GM21526 (cell line): ENCODE measurements at regions not wholly inside any gene's neighbourhood (a gene's known extent, or its start where the extent isn't known, plus 50 kb on each side); places are given as distances from the start of the nearest gene placed in this dataset.

ENCODE experiments used
- ATAC-seq: cut with Tn5 transposase; IDR thresholded peaks from one replicate; pipeline ENCODE4 v1.9.1; 2021; ENCODE audit warnings: moderate library complexity; ENCODE audit not compliant: unreplicated experiment, low FRiP score

DNA sequence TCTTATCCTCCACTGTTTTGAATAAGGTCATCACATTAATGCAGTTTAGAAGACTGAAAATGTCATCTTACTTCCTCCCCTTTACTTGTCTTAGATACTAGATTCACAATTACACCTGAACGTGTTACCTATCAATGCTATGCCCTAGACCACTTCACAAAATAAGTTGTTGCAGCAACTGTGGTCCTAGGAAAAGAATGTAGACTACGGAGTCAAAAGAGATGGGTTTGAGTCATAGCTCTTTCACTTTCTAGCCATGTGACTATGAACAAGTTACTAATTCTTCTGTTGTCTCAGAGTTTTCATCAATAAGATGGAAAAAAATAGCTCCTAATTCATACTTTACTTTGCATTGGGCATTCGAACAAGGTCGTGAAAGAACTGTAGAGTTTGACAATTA is 164.3 kb upstream of the PREP start:
- no peak for ATAC-seq

GRCh38 chr6:105566503-105566902 is 163.6 kb upstream of the PREP start:
- no peak for ATAC-seq

GRCh38 chr6:105564121-105564902 is 161.4 kb upstream of the PREP start:
- no peak for ATAC-seq

DNA sequence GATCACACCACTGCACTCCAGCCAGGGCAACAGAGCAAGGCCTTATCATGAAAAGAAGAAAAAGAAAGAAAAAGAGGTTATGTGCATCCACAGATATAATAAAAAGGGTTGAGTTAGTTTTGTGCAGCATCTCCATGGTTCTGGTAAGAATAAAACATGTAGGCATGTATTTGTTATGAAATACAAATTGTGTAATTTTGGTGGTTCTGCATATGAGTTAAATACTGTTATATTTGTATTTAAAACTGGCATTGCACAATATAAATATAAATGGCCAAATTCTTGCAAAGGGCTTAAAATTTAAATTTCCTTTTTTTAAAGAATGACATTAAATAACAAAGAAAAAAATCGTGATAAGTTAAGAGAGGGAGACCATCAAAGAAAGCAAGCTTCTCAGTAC is 159.1 kb upstream of the PREP start:
- no peak for ATAC-seq

DNA sequence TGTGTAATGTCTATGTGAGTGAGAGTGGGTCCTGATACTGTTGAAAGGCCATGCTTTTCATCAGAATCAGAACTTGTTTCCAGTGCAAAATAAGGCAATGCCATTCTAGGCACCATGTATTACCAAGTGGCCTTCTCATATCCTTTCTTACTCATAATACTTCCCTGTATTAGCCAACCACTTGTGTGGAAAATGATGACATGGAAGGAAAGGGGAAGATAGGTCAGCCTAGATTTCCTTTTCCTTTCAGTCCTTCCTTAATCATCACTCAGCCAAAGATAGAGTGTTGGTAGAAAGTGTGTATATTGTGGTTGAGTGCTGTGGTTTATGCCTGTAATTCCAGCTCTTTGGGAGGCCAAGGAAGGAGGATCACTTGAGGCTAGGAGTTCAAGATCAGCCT is 158.6 kb upstream of the PREP start:
- ATAC-seq: no peak

- ATAC-seq: peak; percentile 88
Measured at GRCh38 chr6:105560611-105561066, 157.8 kb upstream of the PREP start.

DNA sequence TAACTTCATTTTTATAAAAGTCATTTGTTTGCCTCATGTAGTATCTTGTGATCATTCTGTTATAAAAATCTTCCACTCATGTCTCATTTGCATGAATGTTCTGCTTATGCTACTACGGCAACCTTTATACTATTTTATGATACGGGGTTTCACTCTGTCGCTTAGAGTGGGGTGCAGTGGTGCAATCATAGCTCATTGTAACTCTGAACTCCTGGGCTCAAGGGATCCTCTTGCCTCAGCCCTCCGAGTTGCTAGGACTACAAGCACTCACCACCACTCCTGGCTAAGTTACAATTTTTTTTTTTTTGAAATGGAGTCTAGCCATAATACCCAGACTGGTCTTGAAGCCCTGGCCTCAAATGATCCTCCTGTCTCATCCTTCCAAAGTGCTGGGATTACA is 154.4 kb upstream of the PREP start:
- ATAC-seq: no peak

GRCh38 chr6:105553171-105553570 is 150.3 kb upstream of the PREP start:
- no peak for ATAC-seq

DNA sequence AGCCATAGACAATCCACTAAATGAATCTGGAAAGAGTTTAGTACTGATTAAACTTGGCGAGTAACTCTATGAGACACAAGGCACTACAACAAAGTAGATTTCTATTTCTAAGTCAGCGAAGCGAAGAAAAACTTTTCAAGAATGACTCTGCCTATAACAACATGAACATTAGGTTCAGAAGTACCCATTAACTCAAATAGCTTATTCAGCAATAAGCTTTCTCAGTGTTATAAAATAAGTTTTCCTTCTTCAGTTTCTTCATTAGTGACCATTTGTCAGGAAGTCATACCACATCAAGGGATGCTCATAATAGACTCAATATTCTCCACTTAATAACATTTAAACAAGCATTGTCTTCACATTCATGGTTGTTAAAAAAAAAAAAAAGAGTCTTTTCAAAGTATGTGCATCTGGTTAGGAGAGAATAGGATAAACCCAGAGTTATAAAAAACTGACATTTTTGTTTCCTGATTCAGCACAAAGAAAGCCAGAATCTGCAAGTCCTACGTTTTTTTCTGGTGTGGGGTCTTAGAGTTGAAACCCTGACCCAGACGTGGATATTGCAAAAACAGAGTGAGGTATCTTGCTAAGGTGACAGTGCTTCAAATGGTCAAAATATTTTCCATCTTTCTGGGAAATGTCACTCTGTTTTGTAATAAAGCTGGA is 148.2 kb upstream of the PREP start:
- no peak for ATAC-seq

DNA sequence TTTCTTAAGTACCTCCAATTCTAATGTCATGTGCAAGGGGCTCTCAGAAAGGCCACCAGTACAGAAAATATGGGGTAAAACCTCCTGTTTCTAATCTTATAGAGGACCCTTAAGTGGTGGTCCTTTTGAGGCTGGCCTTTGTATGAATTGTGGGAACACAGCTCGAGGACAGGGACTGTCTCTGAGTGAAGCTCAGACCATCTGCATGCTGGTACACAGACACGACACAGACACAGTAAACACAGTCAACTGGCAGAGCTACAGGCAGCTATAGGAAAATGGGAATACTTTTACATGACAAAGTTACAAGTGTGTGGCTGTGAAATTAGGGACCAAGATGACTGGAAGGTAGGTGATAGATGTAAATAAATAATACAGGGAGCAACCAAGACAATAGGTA is 143.9 kb upstream of the PREP start:
- ATAC-seq: no peak

DNA sequence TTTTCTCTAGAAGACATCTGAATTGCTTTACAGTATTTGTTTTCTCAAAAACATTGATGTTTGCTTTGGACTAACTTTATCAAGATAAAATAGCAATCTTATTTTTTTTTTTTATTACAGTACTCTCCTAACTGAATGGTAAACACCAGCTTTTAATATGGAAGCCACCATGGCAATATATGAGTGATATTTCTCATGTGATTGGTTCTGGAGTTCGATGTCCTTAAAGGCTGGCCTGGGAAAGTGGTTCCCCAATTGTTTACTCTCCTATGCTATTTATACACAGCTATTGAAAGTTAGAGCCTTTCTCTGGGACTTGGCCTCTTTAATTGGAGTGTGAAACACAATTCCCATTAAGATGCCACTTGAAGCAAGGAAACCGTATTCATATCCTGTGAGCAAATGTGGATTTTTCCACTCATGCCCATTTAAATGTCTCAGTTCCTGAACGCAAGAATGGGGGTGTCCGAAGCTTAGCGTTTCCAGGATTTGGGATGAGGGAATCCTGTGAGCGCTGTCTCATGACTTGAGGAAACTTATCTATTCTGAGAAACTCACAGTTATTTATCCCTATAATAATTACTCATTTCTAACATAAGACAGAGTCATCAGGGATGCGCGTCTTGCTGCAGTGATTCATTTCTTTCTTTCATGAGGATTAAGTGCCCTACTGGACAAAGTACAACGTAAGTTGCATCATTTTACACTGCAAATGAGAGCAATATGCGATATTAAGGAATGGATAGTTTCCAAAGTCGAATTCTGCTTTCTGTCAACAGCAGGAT is 143.3 kb upstream of the PREP start:
- ATAC-seq: no peak

DNA sequence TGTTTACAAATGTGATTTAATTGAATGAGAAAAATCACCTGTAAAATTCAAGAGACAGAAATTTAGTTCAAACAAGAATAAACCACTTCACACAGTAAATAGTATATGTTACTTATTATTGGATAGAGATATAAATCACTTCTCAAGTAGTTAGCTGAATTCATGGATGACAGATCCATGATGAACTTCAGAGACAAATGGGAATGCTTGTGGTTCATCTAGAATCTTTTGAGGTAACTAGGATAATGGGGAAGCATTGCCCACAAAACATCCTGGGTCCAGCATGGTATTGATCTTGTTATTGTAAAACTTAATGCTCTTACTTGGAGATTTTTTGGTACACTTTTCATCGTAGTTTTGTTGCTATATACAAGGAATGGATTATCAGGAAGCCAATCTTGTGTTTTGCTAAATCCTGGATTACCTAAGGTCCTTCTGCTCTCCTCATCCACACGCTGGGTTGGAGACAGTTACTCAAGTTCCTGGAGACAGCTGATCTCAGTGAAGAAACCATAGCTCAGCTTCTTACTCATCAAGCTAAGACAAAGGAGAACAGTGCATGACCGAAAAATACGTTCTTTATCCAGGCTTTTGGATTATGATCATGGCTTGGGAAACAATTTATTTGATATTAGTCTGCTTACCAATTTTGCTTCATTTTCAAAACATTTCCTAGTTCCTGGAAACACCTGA is 142.5 kb upstream of the PREP start:
- no peak for ATAC-seq

- no peak for ATAC-seq
Measured at GRCh38 chr6:105539911-105540310, 137.0 kb upstream of the PREP start.

DNA sequence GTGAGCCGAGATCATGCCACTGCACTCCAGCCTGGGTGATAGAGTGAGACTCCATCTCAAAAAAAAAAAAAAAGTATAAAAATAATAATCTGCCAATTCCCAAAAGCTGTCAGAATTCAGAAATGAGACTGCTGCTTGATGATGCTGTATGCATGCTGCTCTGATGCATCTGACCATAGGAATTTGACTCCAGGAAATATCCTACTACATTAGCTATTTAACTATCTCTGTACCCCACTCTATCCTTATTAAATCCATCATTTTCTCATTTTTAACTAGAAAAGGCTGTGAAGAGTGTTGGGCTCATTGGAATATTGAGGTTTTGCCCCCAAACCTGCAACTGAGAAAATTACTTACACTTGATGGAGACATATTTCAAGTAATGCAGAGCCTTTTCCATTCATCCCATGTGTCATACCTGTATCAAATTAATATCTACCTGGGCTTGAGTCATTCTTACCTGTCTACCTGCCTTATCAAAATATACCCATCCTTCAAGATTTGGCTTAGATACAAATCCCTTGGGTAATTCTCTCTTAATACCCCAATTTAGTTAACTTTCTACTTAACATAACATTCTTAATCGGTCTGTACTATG is 135.2 kb upstream of the PREP start:
- ATAC-seq: no peak

DNA sequence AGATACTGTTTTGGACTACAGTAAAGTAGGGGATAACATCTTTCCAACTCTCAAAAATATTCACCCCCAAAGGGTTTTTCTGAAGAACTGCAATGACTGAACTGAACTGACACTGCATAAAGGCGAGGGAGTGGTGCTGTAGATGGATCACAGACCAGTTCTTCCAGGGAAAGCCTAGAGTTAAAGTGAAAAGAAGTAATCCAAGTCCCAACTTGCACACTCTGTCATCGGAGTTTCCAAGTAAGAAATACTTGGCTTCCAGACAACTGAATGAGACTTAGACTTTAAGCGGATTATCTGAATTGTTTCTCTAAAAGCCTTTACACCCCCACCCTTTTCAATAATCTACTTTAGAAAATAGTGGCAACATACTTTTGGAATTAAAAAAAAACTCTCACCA is 134.1 kb upstream of the PREP start:
- ATAC-seq: no peak

- no peak for ATAC-seq
Measured at GRCh38 chr6:105533301-105533700, 130.4 kb upstream of the PREP start.

DNA sequence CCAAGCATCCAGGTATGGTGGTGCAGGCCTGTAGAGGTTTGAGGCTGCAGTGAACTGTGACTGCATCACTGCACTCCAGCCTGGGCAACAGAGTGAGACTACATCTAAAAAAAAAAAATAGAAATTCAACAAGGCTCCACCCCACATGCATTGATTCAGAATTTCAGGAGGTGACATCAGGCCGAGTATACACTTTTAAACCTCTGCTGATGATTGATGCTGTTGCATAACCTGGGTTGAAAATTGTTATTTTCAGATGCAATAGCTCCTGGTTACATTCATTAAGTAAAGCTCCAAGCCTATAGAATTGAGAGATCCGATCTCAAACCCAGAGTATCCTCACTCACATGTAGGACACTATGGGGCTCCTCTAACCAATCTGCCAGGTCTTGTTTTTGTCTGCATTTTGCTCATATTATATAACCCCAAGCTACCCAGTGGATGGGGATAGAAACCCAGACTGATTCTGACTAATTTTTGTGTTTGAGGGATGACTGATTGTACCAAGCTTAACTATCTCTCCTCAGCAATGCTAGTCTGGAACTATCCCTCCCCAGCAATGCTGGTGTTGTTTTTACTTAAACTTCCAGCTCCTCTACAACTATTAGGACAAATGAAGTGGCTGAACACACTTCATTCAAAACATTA is 123.5 kb upstream of the PREP start:
- ATAC-seq: no peak

- no peak for ATAC-seq
Measured at GRCh38 chr6:105522626-105523322, 119.9 kb upstream of the PREP start.

DNA sequence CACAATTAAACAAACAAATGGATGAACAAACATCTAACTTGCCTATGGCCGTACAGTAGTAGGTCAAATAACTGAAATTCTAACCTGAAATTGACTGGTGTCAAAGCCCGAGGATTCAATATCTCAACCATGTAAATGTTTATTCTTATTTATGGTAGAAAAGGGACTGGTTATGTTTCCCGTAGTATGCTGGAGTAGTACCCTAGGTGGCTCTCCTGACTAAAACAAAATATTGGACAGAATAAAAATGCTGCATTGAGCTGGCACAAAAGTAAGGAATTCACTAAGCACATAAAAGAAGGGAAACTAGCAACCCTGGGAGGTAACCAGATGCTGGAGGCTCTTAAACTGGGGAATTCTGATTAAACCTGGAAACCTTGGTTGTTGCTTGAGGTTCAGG is 117.1 kb upstream of the PREP start:
- no peak for ATAC-seq
